ENCODE measurements at regions not wholly inside any gene's neighbourhood (a gene's known extent, or its start where the extent isn't known, plus 50 kb on each side); places are given as distances from the start of the nearest gene placed in this dataset.

- no peak for TF ChIP-seq CTCF (tag by site-specific recombination; IDR thresholded peaks at IDR 0.05)
- TF ChIP-seq ZNF768 (tag by site-specific recombination; IDR thresholded peaks at IDR 0.05) = no peak
- TF ChIP-seq ZNF214 (tag by site-specific recombination; IDR thresholded peaks at IDR 0.05; ENCODE audit: borderline replicate concordance) = no peak
- TF ChIP-seq ZBTB10 (tag by site-specific recombination; IDR thresholded peaks at IDR 0.05) = no peak
- no peak for TF ChIP-seq TRIM28 (IDR thresholded peaks at IDR 0.05; ENCODE audit: borderline replicate concordance, low read length)
- no peak for TF ChIP-seq ZNF530 (tag by site-specific recombination; IDR thresholded peaks at IDR 0.05; ENCODE audit: low read depth)
- TF ChIP-seq ZNF324 (tag by site-specific recombination; IDR thresholded peaks at IDR 0.05) = no peak
- TF ChIP-seq ZNF501 (tag by site-specific recombination; IDR thresholded peaks at IDR 0.05) = no peak
- no peak for TF ChIP-seq ZSCAN5A (tag by site-specific recombination; IDR thresholded peaks at IDR 0.05)
Measured at GRCh38 chr7:55723621-55723941, 139.0 kb downstream of the SEPTIN14 start.
